HEK293 (cell line): ENCODE measurements at regions not wholly inside any gene's neighbourhood (a gene's known extent, or its start where the extent isn't known, plus 50 kb on each side); places are given as distances from the start of the nearest gene placed in this dataset.

Experiments
- CTCF ChIA-PET: fragments of 350-600 bp; formaldehyde crosslinking; extraction: SDS; loops from one replicate; lab custom pipeline; 2021; ENCODE audit warnings: antibody characterized with exemption; lab: Yijun Ruan, JAX
- POLR2A ChIA-PET: fragments of 300-600 bp; formaldehyde crosslinking; extraction: SDS; loops from one replicate; lab custom pipeline; 2020; ENCODE audit warnings: antibody characterized with exemption, inconsistent platforms; lab: Yijun Ruan, JAX
- H3K27ac ChIP-seq: fragments of 200-500 bp; sonication (Bioruptor generic); 2 replicates; pipeline ENCODE4 v1.5.1; 2014; ENCODE audit warnings: low read depth, low read length, control low read depth, inconsistent platforms; ENCODE audit errors: extremely low read depth
- H3K36me3 ChIP-seq, 2 experiments: fragments of 200-500 bp in 1 of 2; sonication (Bioruptor generic) in 1 of 2; 1 replicate in 1 of 2; 2 replicates in 1 of 2; pipeline ENCODE4 v1.5.1; 2014 to 2017; ENCODE audit warnings: inconsistent platforms in 2 of 2, low read length in 2 of 2; ENCODE audit not compliant: control insufficient read depth in 2 of 2, insufficient read depth in 1 of 2
- H3K4me1 ChIP-seq: fragments of 200-500 bp; sonication (Bioruptor generic); 2 replicates; pipeline ENCODE4 v1.5.1; 2014; ENCODE audit warnings: mild to moderate bottlenecking, low read length, inconsistent platforms; ENCODE audit not compliant: control insufficient read depth, insufficient read depth
- H3K4me3 ChIP-seq: 2 replicates; pipeline ENCODE4 v1.5.1; 2011; ENCODE audit warnings: low read depth, mild to moderate bottlenecking, control low read depth, low read length, moderate library complexity
- H3K9me3 ChIP-seq: fragments of 200-500 bp; sonication (Bioruptor generic); 2 replicates; pipeline ENCODE4 v1.5.1; 2014; ENCODE audit warnings: low read depth, low read length, inconsistent platforms; ENCODE audit not compliant: control insufficient read depth, insufficient read depth
- BCL11B ChIP-seq: fragments of 450-650 bp; formaldehyde crosslinking; IDR thresholded peaks from 2 replicates; pipeline ENCODE4 v1.5.1; 2016; ENCODE audit warnings: low read depth, missing biosample characterization, missing genetic modification characterization
- GLIS2 ChIP-seq: fragments of 450-650 bp; formaldehyde crosslinking; IDR thresholded peaks from 2 replicates; pipeline ENCODE4 v1.5.1; 2016; ENCODE audit warnings: missing biosample characterization, missing genetic modification characterization
- HIC1 ChIP-seq: fragments of 450-650 bp; formaldehyde crosslinking; IDR thresholded peaks from 2 replicates; pipeline ENCODE4 v1.5.1; 2016; ENCODE audit warnings: missing biosample characterization, missing genetic modification characterization
- INSM2 ChIP-seq: fragments of 450-650 bp; formaldehyde crosslinking; IDR thresholded peaks from 2 replicates; pipeline ENCODE4 v1.5.1; 2016; ENCODE audit warnings: missing biosample characterization, missing genetic modification characterization
- KLF17 ChIP-seq: fragments of 450-650 bp; formaldehyde crosslinking; IDR thresholded peaks from 2 replicates; pipeline ENCODE4 v1.5.1; 2016; ENCODE audit warnings: missing biosample characterization, missing genetic modification characterization
- KLF7 ChIP-seq: fragments of 450-650 bp; formaldehyde crosslinking; IDR thresholded peaks from 2 replicates; pipeline ENCODE4 v1.5.1; 2016; ENCODE audit warnings: missing biosample characterization, missing genetic modification characterization, borderline replicate concordance
- MYNN ChIP-seq: fragments of 450-650 bp; formaldehyde crosslinking; IDR thresholded peaks from 2 replicates; pipeline ENCODE4 v1.5.1; 2016; ENCODE audit warnings: missing biosample characterization, missing genetic modification characterization, borderline replicate concordance
- MZF1 ChIP-seq: fragments of 450-650 bp; formaldehyde crosslinking; IDR thresholded peaks from 2 replicates; pipeline ENCODE4 v1.5.1; 2017; ENCODE audit warnings: missing biosample characterization, missing genetic modification characterization, borderline replicate concordance
- SP2 ChIP-seq: fragments of 450-650 bp; formaldehyde crosslinking; IDR thresholded peaks from 2 replicates; pipeline ENCODE4 v1.5.1; 2016; ENCODE audit warnings: missing biosample characterization, missing genetic modification characterization
- SP7 ChIP-seq: fragments of 450-650 bp; formaldehyde crosslinking; IDR thresholded peaks from 2 replicates; pipeline ENCODE4 v1.5.1; 2016; ENCODE audit warnings: missing biosample characterization, missing genetic modification characterization
- ZBTB1 ChIP-seq: fragments of 450-650 bp; formaldehyde crosslinking; IDR thresholded peaks from 2 replicates; pipeline ENCODE4 v1.5.1; 2016; ENCODE audit warnings: missing biosample characterization, missing genetic modification characterization
- ZBTB7A ChIP-seq: fragments of 450-650 bp; formaldehyde crosslinking; IDR thresholded peaks from 2 replicates; pipeline ENCODE4 v1.5.1; 2016; ENCODE audit warnings: low read depth, missing biosample characterization, missing genetic modification characterization
- ZBTB8A ChIP-seq: fragments of 450-650 bp; formaldehyde crosslinking; IDR thresholded peaks from 2 replicates; pipeline ENCODE4 v1.5.1; 2016; ENCODE audit warnings: missing biosample characterization, missing genetic modification characterization
- ZEB2 ChIP-seq: fragments of 450-650 bp; formaldehyde crosslinking; IDR thresholded peaks from 2 replicates; pipeline ENCODE4 v1.5.1; 2016; ENCODE audit warnings: missing biosample characterization, missing genetic modification characterization
- ZFP37 ChIP-seq: fragments of 450-650 bp; formaldehyde crosslinking; IDR thresholded peaks from 2 replicates; pipeline ENCODE4 v1.5.1; 2016; ENCODE audit warnings: missing biosample characterization, missing genetic modification characterization
- ZNF10 ChIP-seq: fragments of 450-650 bp; formaldehyde crosslinking; IDR thresholded peaks from 2 replicates; pipeline ENCODE4 v1.5.1; 2017; ENCODE audit warnings: missing biosample characterization, missing genetic modification characterization
- ZNF146 ChIP-seq: fragments of 450-650 bp; formaldehyde crosslinking; IDR thresholded peaks from 2 replicates; pipeline ENCODE4 v1.5.1; 2016; ENCODE audit warnings: missing biosample characterization, missing genetic modification characterization
- ZNF19 ChIP-seq: fragments of 450-650 bp; formaldehyde crosslinking; IDR thresholded peaks from 2 replicates; pipeline ENCODE4; 2016; ENCODE audit warnings: missing biosample characterization, missing genetic modification characterization, low read depth
- ZNF266 ChIP-seq: fragments of 450-650 bp; formaldehyde crosslinking; IDR thresholded peaks from 2 replicates; pipeline ENCODE4 v1.5.1; 2016; ENCODE audit warnings: missing biosample characterization, missing genetic modification characterization, low read depth
- ZNF362 ChIP-seq: fragments of 450-650 bp; formaldehyde crosslinking; IDR thresholded peaks from 2 replicates; pipeline ENCODE4 v1.5.1; 2016; ENCODE audit warnings: missing biosample characterization, missing genetic modification characterization
- ZNF391 ChIP-seq: fragments of 450-650 bp; formaldehyde crosslinking; IDR thresholded peaks from 2 replicates; pipeline ENCODE4 v1.5.1; 2016; ENCODE audit warnings: low read depth, missing biosample characterization, missing genetic modification characterization, borderline replicate concordance
- ZNF404 ChIP-seq: fragments of 450-650 bp; formaldehyde crosslinking; IDR thresholded peaks from 2 replicates; pipeline ENCODE4 v1.5.1; 2017; ENCODE audit warnings: missing biosample characterization, missing genetic modification characterization
- ZNF433 ChIP-seq: fragments of 450-650 bp; formaldehyde crosslinking; IDR thresholded peaks from 2 replicates; pipeline ENCODE4 v1.5.1; 2016; ENCODE audit warnings: missing biosample characterization, missing genetic modification characterization, low read depth
- ZNF473 ChIP-seq: fragments of 450-650 bp; formaldehyde crosslinking; IDR thresholded peaks from 2 replicates; pipeline ENCODE4 v1.5.1; 2017; ENCODE audit warnings: missing biosample characterization, missing genetic modification characterization
- ZNF501 ChIP-seq: fragments of 450-650 bp; formaldehyde crosslinking; IDR thresholded peaks from 2 replicates; pipeline ENCODE4 v1.5.1; 2016; ENCODE audit warnings: missing biosample characterization, missing genetic modification characterization
- ZNF514 ChIP-seq: fragments of 450-650 bp; formaldehyde crosslinking; IDR thresholded peaks from 2 replicates; pipeline ENCODE4 v1.5.1; 2016; ENCODE audit warnings: missing biosample characterization, missing genetic modification characterization
- ZNF529 ChIP-seq: fragments of 450-650 bp; formaldehyde crosslinking; IDR thresholded peaks from 2 replicates; pipeline ENCODE4 v1.5.1; 2017; ENCODE audit warnings: missing genetic modification characterization, missing biosample characterization; ENCODE audit not compliant: insufficient replicate concordance
- ZNF571 ChIP-seq: fragments of 450-650 bp; formaldehyde crosslinking; IDR thresholded peaks from 2 replicates; pipeline ENCODE4 v1.5.0; 2017; ENCODE audit warnings: missing biosample characterization, missing genetic modification characterization
- ZNF624 ChIP-seq: fragments of 450-650 bp; formaldehyde crosslinking; IDR thresholded peaks from 2 replicates; pipeline ENCODE4 v1.5.1; 2017; ENCODE audit warnings: missing biosample characterization, missing genetic modification characterization
- ZNF747 ChIP-seq: fragments of 450-650 bp; formaldehyde crosslinking; IDR thresholded peaks from 2 replicates; pipeline ENCODE4 v1.5.1; 2016; ENCODE audit warnings: missing biosample characterization, missing genetic modification characterization
- ZNF76 ChIP-seq: fragments of 450-650 bp; formaldehyde crosslinking; IDR thresholded peaks from 2 replicates; pipeline ENCODE4; 2016; ENCODE audit warnings: low read depth, missing biosample characterization, missing genetic modification characterization, borderline replicate concordance
- ZNF792 ChIP-seq: fragments of 450-650 bp; formaldehyde crosslinking; IDR thresholded peaks from 2 replicates; pipeline ENCODE4 v1.5.1; 2016; ENCODE audit warnings: missing biosample characterization, missing genetic modification characterization
- ZXDB ChIP-seq: fragments of 450-650 bp; formaldehyde crosslinking; IDR thresholded peaks from 2 replicates; pipeline ENCODE4 v1.5.1; 2016; ENCODE audit warnings: missing biosample characterization, missing genetic modification characterization

- no peaks in the 10 kb centered on the region for H3K9me3 ChIP-seq
- ChIA-PET CTCF (interaction anchor here (1.4 kb wide), 1 partner anchor 194 kb away, joined by 5 read pairs; no protein-coding TSS in a partner anchor), POLR2A (no interaction called here)
- no peak overlapping the region for H3K4me3 ChIP-seq
- TF ChIP-seq ZNF624 (tag by site-specific recombination) (no peak), ZNF792 (tag by site-specific recombination) (no peak), ZEB2 (tag by site-specific recombination) (no peak), ZNF747 (tag by site-specific recombination) (no peak), ZBTB7A (tag by site-specific recombination) (no peak), HIC1 (tag by site-specific recombination) (no peak), ZNF391 (tag by site-specific recombination) (no peak), ZNF514 (tag by site-specific recombination) (no peak), KLF7 (tag by site-specific recombination) (no peak), MZF1 (tag by site-specific recombination) (no peak), ZNF571 (tag by site-specific recombination) (no peak), MYNN (no peak), ZBTB1 (no peak), SP2 (tag by site-specific recombination) (no peak)
- no peak overlapping the region for H3K27ac ChIP-seq
- H3K4me1 ChIP-seq = no peaks in the 10 kb centered on the region
- H3K36me3 ChIP-seq = no peaks in the 10 kb centered on the region
Observed at GRCh38 chr1:30513396-30514136, 209.8 kb downstream of the MATN1 start.

- CTCF ChIA-PET = interaction anchor here (1.4 kb wide), 1 partner anchor 195 kb away, joined by 5 read pairs; no protein-coding TSS in a partner anchor
- H3K36me3 ChIP-seq = no peaks in the 10 kb centered on the region
- no peaks in the 10 kb centered on the region for H3K4me1 ChIP-seq
- TF ChIP-seq ZNF433 (tag by site-specific recombination) = no peak
- TF ChIP-seq ZXDB (tag by site-specific recombination) = no peak
- TF ChIP-seq SP7 (tag by site-specific recombination) = no peak
- no peak for TF ChIP-seq ZNF501 (tag by site-specific recombination)
- TF ChIP-seq GLIS2 = no peak
- no peak for TF ChIP-seq ZBTB8A (tag by site-specific recombination)
- TF ChIP-seq INSM2 (tag by site-specific recombination) = no peak
- no peak for TF ChIP-seq ZNF76
- no peak for TF ChIP-seq ZNF19 (tag by site-specific recombination)
- no peak for TF ChIP-seq ZNF473 (tag by site-specific recombination)
- TF ChIP-seq ZNF266 (tag by site-specific recombination) = no peak
- TF ChIP-seq ZNF10 (tag by site-specific recombination) = no peak
- TF ChIP-seq ZNF146 = no peak
- no peak for TF ChIP-seq ZFP37
- TF ChIP-seq KLF17 (tag by site-specific recombination) = no peak
- TF ChIP-seq ZNF529 = no peak
- TF ChIP-seq BCL11B (tag by site-specific recombination) = no peak
- TF ChIP-seq ZNF362 = no peak
- no peak for TF ChIP-seq ZNF404
- H3K4me3 ChIP-seq = no peak overlapping the region
- POLR2A ChIA-PET = no interaction called here
- no peaks in the 10 kb centered on the region for H3K9me3 ChIP-seq
- H3K27ac ChIP-seq = no peak overlapping the region
Observed at GRCh38 chr1:30512914-30513265, 210.5 kb downstream of the MATN1 start.
